Type B pancreatic cell (in vitro differentiated cells): ENCODE measurements at regions not wholly inside any gene's neighbourhood (a gene's known extent, or its start where the extent isn't known, plus 50 kb on each side); places are given as distances from the start of the nearest gene placed in this dataset.

ENCODE experiments used
- DNase-seq: peaks from one replicate; pipeline ENCODE4 v3.0.0; 2021; ENCODE audit warnings: mixed read lengths; ENCODE audit not compliant: unreplicated experiment; ENCODE audit errors: extremely low spot score
- H3K27ac Mint-ChIP-seq: 2 replicates; pipeline ENCODE4 v1.8.0; 2021; ENCODE audit warnings: mild to moderate bottlenecking, mixed read lengths
- H3K27me3 Mint-ChIP-seq: 2 replicates; pipeline ENCODE4 v1.8.0; 2021; ENCODE audit warnings: mixed read lengths
- H3K36me3 Mint-ChIP-seq: 2 replicates; pipeline ENCODE4 v1.8.0; 2021; ENCODE audit warnings: mixed read lengths
- H3K4me1 Mint-ChIP-seq: one replicate; pipeline ENCODE4 v1.8.0; 2021; ENCODE audit warnings: mixed read lengths; ENCODE audit not compliant: unreplicated experiment
- H3K4me3 Mint-ChIP-seq: 2 replicates; pipeline ENCODE4 v1.8.0; 2021; ENCODE audit warnings: mild to moderate bottlenecking, mixed read lengths
- H3K9me3 Mint-ChIP-seq: 2 replicates; pipeline ENCODE4 v1.8.0; 2021; ENCODE audit warnings: mixed read lengths
- CTCF ChIP-seq: fragments of 200-600 bp; sonication (generic); conservative IDR thresholded peaks from 2 replicates; pipeline ENCODE4 v1.5.0; 2021; ENCODE audit warnings: antibody characterized with exemption, mild to moderate bottlenecking

GRCh38 chr6:120899932-120900331 is 434.3 kb downstream of the TBC1D32 start:
- no peak for TF ChIP-seq CTCF
- Mint-ChIP-seq H3K9me3 (no peaks in the 10 kb centered on the region), H3K36me3 (no peaks in the 10 kb centered on the region), H3K27ac (no peak overlapping the region), H3K4me3 (no peak overlapping the region), H3K4me1 (no peaks in the 10 kb centered on the region), H3K27me3 (no peaks in the 10 kb centered on the region)
- no peak for DNase-seq

- DNase-seq = no peak
- Mint-ChIP-seq H3K9me3 (peaks cover 10% of the 10 kb centered on the region), H3K27me3 (no peaks in the 10 kb centered on the region), H3K27ac (no peak overlapping the region), H3K36me3 (no peaks in the 10 kb centered on the region), H3K4me1 (no peaks in the 10 kb centered on the region), H3K4me3 (no peak overlapping the region)
- TF ChIP-seq CTCF = no peak
Measured at GRCh38 chr6:120894077-120894476, 440.2 kb downstream of the TBC1D32 start.

DNA sequence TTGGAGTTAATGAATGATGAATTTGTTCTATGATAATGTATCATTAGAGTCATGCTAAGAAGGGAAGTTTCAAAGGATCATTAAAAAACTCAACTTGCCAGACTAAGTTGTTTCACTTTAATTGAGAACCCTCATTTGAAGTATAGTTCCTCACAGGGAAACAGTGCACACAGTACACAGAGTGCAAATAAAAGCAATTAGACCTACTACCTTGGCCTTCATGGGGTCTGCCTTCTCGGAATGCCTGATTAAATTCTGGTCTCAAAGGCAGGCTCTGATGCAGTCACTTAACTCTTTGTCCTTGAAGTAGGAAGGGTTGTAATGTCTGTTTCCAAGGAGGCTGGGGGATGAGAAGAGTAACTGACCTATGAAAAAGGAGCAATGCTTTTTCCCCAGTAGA is 457.3 kb downstream of the TBC1D32 start:
- no peaks in the 10 kb centered on the region for H3K36me3 Mint-ChIP-seq

GRCh38 chr6:120876424-120876823 is 457.9 kb downstream of the TBC1D32 start:
- no peaks in the 10 kb centered on the region for H3K36me3 Mint-ChIP-seq
- H3K4me1 Mint-ChIP-seq = no peaks in the 10 kb centered on the region
- no peak for TF ChIP-seq CTCF
- H3K27me3 Mint-ChIP-seq = no peaks in the 10 kb centered on the region
- no peaks in the 10 kb centered on the region for H3K9me3 Mint-ChIP-seq
- no peak for DNase-seq
- H3K27ac Mint-ChIP-seq = no peak overlapping the region
- H3K4me3 Mint-ChIP-seq = no peak overlapping the region

More for the DNA sequence above, 457.3 kb downstream of the TBC1D32 start:
- no peak for TF ChIP-seq CTCF
- no peaks in the 10 kb centered on the region for H3K4me1 Mint-ChIP-seq
- H3K4me3 Mint-ChIP-seq = no peak overlapping the region
- no peaks in the 10 kb centered on the region for H3K27me3 Mint-ChIP-seq
- H3K27ac Mint-ChIP-seq = no peak overlapping the region
- no peaks in the 10 kb centered on the region for H3K9me3 Mint-ChIP-seq
- DNase-seq = no peak

DNA sequence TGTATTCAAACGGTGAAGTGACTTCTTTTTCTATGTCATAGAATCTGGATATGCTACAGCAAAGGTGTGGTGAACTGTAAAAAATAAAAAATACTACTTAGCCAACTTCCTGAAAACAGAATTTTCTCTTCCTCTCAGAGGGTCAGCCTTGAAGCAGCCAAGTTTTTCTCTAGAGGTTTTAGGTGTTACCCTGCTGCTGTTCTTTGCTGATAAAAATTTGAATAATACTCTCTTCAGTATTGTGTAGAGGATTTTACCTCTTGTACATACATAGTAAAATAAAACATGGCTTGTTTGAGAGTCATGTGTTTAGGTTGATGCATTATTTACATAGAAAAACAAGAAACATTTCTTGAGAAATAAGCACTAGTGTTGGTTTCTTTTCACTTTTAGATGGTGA is 458.4 kb downstream of the TBC1D32 start:
- no peaks in the 10 kb centered on the region for H3K36me3 Mint-ChIP-seq
- H3K4me3 Mint-ChIP-seq = no peak overlapping the region
- H3K27me3 Mint-ChIP-seq = no peaks in the 10 kb centered on the region
- H3K4me1 Mint-ChIP-seq = no peaks in the 10 kb centered on the region
- no peak for TF ChIP-seq CTCF
- DNase-seq = no peak
- no peak overlapping the region for H3K27ac Mint-ChIP-seq
- no peaks in the 10 kb centered on the region for H3K9me3 Mint-ChIP-seq

DNA sequence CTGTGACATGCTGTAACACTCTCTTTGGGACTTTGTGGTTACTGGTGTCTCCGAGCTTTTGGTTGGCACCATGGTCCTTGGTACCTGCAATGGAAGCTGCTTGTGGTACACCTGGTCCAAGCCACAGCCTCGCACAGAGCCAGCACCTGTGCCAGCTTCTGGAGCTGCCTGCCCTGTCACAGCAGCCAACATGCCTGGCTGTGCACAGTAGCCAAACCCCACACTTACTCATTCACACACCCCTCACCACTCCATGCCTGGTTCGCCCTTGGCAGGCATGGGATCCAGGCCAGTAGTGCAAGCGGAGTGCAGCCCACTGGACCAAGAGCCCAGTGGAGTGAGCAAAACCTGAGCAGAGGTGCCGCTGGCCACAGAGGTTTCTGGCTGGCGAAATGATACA is 459.9 kb downstream of the TBC1D32 start:
- H3K4me3 Mint-ChIP-seq = no peak overlapping the region
- H3K27ac Mint-ChIP-seq = no peak overlapping the region
- no peak for TF ChIP-seq CTCF
- no peaks in the 10 kb centered on the region for H3K36me3 Mint-ChIP-seq
- no peaks in the 10 kb centered on the region for H3K4me1 Mint-ChIP-seq
- DNase-seq = no peak
- no peaks in the 10 kb centered on the region for H3K27me3 Mint-ChIP-seq
- H3K9me3 Mint-ChIP-seq = no peaks in the 10 kb centered on the region
